ENCODE measurements at regions not wholly inside any gene's neighbourhood (a gene's known extent, or its start where the extent isn't known, plus 50 kb on each side); places are given as distances from the start of the nearest gene placed in this dataset.

GRCh38 chr6:105893741-105894140 is 192.4 kb upstream of the PRDM1 start:
- Histone ChIP-seq H3K4me3 (replicated peaks in 1 of 3; ENCODE audit: low read depth in 2 of 3, low read length in 3 of 3) (no peak overlapping the region), H3K4me2 (replicated peaks; ENCODE audit: extremely low read depth, low read length, poor library complexity, severe bottlenecking) (no peak overlapping the region), H3K4me1 (ENCODE audit: control insufficient read depth in 1 of 2, insufficient read depth in 2 of 2, low read length in 2 of 2) (peaks cover 12 to 14% of the 10 kb centered on the region in 2 donors), H2AFZ (ENCODE audit: insufficient read depth, low read depth, low read length, poor library complexity, severe bottlenecking) (no peak overlapping the region), H3K27me3 (ENCODE audit: control insufficient read depth in 2 of 2, insufficient read depth in 2 of 2, low read length in 2 of 2) (no peaks in the 10 kb centered on the region), H3K79me2 (ENCODE audit: insufficient read depth, low read length) (no peaks in the 10 kb centered on the region), H3K36me3 (replicated peaks in 1 of 2; ENCODE audit: control insufficient read depth in 1 of 2, insufficient read depth in 2 of 2, low read length in 2 of 2) (no peaks in the 10 kb centered on the region), H3K27ac (ENCODE audit: low read depth in 1 of 2, low read length in 2 of 2) (no peak overlapping the region), H3K9me3 (replicated peaks in 1 of 2; ENCODE audit: control insufficient read depth in 1 of 2, insufficient read depth in 1 of 2, low read length in 2 of 2) (peaks cover 0 to 2% of the 10 kb centered on the region in 2 donors), H4K20me1 (ENCODE audit: insufficient read depth, low read length) (no peaks in the 10 kb centered on the region), H3K9ac (ENCODE audit: insufficient read depth, low read length, poor library complexity, severe bottlenecking) (no peak overlapping the region)
- no peak for TF ChIP-seq CTCF (IDR thresholded peaks at IDR 0.05)
- H3K36me3 Mint-ChIP-seq, result peaks cover 0 to under 1% of the 10 kb centered on the region in 2 donors
- intact Hi-C loops (cut with micrococcal nuclease), result loop anchor here in 1 of 2 donors (10.0 kb wide), 1 partner anchor 99 kb away; no protein-coding TSS in a partner anchor
- peaks cover 25% of the 10 kb centered on the region for H3K4me1 Mint-ChIP-seq
- no peak for DNase-seq
- WGBS (ENCODE audit: insufficient coverage), result 74% methylated on average over 5 of the region's 7 CpGs
- H3K9me3 Mint-ChIP-seq, result peaks cover 0 to 3% (median 0%) of the 10 kb centered on the region in 7 donors
- peak overlapping the region in 3 of 7 donors; percentile 15 to 66 (median 45) for H3K27ac Mint-ChIP-seq
- no peak overlapping the region for H3K4me3 Mint-ChIP-seq
- peaks cover 0 to 3% (median 0%) of the 10 kb centered on the region in 3 donors for H3K27me3 Mint-ChIP-seq (ENCODE audit: low read depth in 3 of 3)

GRCh38 chr6:105892577-105893262 is 193.4 kb upstream of the PRDM1 start:
- Histone ChIP-seq H2AFZ (ENCODE audit: insufficient read depth, low read depth, low read length, poor library complexity, severe bottlenecking) (no peak overlapping the region), H3K4me1 (ENCODE audit: control insufficient read depth in 1 of 2, insufficient read depth in 2 of 2, low read length in 2 of 2) (peaks cover 12 to 14% of the 10 kb centered on the region in 2 donors), H3K9me3 (replicated peaks in 1 of 2; ENCODE audit: control insufficient read depth in 1 of 2, insufficient read depth in 1 of 2, low read length in 2 of 2) (peaks cover 0 to 2% of the 10 kb centered on the region in 2 donors), H3K27me3 (ENCODE audit: control insufficient read depth in 2 of 2, insufficient read depth in 2 of 2, low read length in 2 of 2) (no peaks in the 10 kb centered on the region), H4K20me1 (ENCODE audit: insufficient read depth, low read length) (no peaks in the 10 kb centered on the region), H3K4me3 (replicated peaks in 1 of 3; ENCODE audit: low read depth in 2 of 3, low read length in 3 of 3) (no peak overlapping the region), H3K4me2 (replicated peaks; ENCODE audit: extremely low read depth, low read length, poor library complexity, severe bottlenecking) (no peak overlapping the region), H3K27ac (ENCODE audit: low read depth in 1 of 2, low read length in 2 of 2) (no peak overlapping the region), H3K36me3 (replicated peaks in 1 of 2; ENCODE audit: control insufficient read depth in 1 of 2, insufficient read depth in 2 of 2, low read length in 2 of 2) (no peaks in the 10 kb centered on the region), H3K79me2 (ENCODE audit: insufficient read depth, low read length) (no peaks in the 10 kb centered on the region), H3K9ac (ENCODE audit: insufficient read depth, low read length, poor library complexity, severe bottlenecking) (no peak overlapping the region)
- H3K27ac Mint-ChIP-seq, result peak overlapping the region; percentile 1 to 77 (median 41)
- peaks cover 0 to 3% (median 0%) of the 10 kb centered on the region in 7 donors for H3K9me3 Mint-ChIP-seq
- DNase-seq, result peak; percentile 72 to 88 (median 80)
- no peak for TF ChIP-seq CTCF (IDR thresholded peaks at IDR 0.05)
- H3K4me1 Mint-ChIP-seq, result peaks cover 25% of the 10 kb centered on the region
- H3K36me3 Mint-ChIP-seq, result no peaks in the 10 kb centered on the region
- 67% methylated on average over 1 of the region's 3 CpGs for WGBS (ENCODE audit: insufficient coverage)
- intact Hi-C loops (cut with micrococcal nuclease), result loop anchor here in 1 of 2 donors (10.0 kb wide), 1 partner anchor 98 kb away; no protein-coding TSS in a partner anchor
- no peak overlapping the region for H3K4me3 Mint-ChIP-seq
- peaks cover 0 to 3% (median 0%) of the 10 kb centered on the region in 3 donors for H3K27me3 Mint-ChIP-seq (ENCODE audit: low read depth in 3 of 3)
